ENCODE measurements at regions not wholly inside any gene's neighbourhood (a gene's known extent, or its start where the extent isn't known, plus 50 kb on each side); places are given as distances from the start of the nearest gene placed in this dataset.

GRCh38 chr10:113326160-113327111 is 226.4 kb upstream of the HABP2 start:
- peaks cover 3 to 24% (median 15%) of the 10 kb centered on the region in 4 experiments for H3K4me1 ChIP-seq (ENCODE audit: control extremely low read depth in 1 of 4, control insufficient read depth in 4 of 4, insufficient read depth in 4 of 4, low read length in 3 of 4)
- H3K27ac ChIP-seq (ENCODE audit: insufficient read depth in 1 of 2, low read depth in 1 of 2, low read length in 2 of 2, poor library complexity in 1 of 2, severe bottlenecking in 2 of 2), result no peak overlapping the region
- H3K4me3 ChIP-seq (ENCODE audit: control insufficient read depth in 1 of 7, extremely low read depth in 1 of 7, insufficient read depth in 4 of 7, low read depth in 2 of 7, low read length in 6 of 7), result no peak overlapping the region
- ChIA-PET CTCF (interaction anchor here (1.3 to 2.0 kb wide), 3 partner anchors 11 to 59 kb away, joined by 3 to 7 read pairs (median 3); no protein-coding TSS in a partner anchor), POLR2A (no interaction called here)
- no peaks in the 10 kb centered on the region for H3K36me3 ChIP-seq (ENCODE audit: control insufficient read depth in 4 of 4, insufficient read depth in 4 of 4, low read length in 3 of 4)
- H3K9me3 ChIP-seq (ENCODE audit: control extremely low read depth in 1 of 5, control insufficient read depth in 4 of 5, insufficient read depth in 2 of 5, low read depth in 1 of 5, low read length in 4 of 5), result peaks cover 0 to 2% (median 0%) of the 10 kb centered on the region in 5 experiments
- peak; percentile 65 to 93 (median 93) for DNase-seq
- no peaks in the 10 kb centered on the region for H3K27me3 ChIP-seq (replicated peaks in 2 of 5; ENCODE audit: control insufficient read depth in 4 of 5, insufficient read depth in 5 of 5, low read length in 4 of 5)
- 75% methylated on average over 4 of the region's 5 CpGs for WGBS (ENCODE audit: insufficient coverage)

GRCh38 chr10:113329121-113329596 is 223.7 kb upstream of the HABP2 start:
- peaks cover 0 to 11% (median 0%) of the 10 kb centered on the region in 4 experiments for H3K4me1 ChIP-seq (ENCODE audit: control extremely low read depth in 1 of 4, control insufficient read depth in 4 of 4, insufficient read depth in 4 of 4, low read length in 3 of 4)
- peaks cover 0 to 2% (median 0%) of the 10 kb centered on the region in 5 experiments for H3K9me3 ChIP-seq (ENCODE audit: control extremely low read depth in 1 of 5, control insufficient read depth in 4 of 5, insufficient read depth in 2 of 5, low read depth in 1 of 5, low read length in 4 of 5)
- ChIA-PET CTCF (interaction anchor here (1.1 kb wide), 1 partner anchor 10 kb away, joined by 3 read pairs; no protein-coding TSS in a partner anchor), POLR2A (no interaction called here)
- no peaks in the 10 kb centered on the region for H3K36me3 ChIP-seq (ENCODE audit: control insufficient read depth in 4 of 4, insufficient read depth in 4 of 4, low read length in 3 of 4)
- DNase-seq, result no peak
- 100% methylated on average over 1 of the region's 2 CpGs for WGBS (ENCODE audit: insufficient coverage)
- no peak overlapping the region for H3K4me3 ChIP-seq (ENCODE audit: control insufficient read depth in 1 of 7, extremely low read depth in 1 of 7, insufficient read depth in 4 of 7, low read depth in 2 of 7, low read length in 6 of 7)
- no peaks in the 10 kb centered on the region for H3K27me3 ChIP-seq (replicated peaks in 2 of 5; ENCODE audit: control insufficient read depth in 4 of 5, insufficient read depth in 5 of 5, low read length in 4 of 5)
- no peak overlapping the region for H3K27ac ChIP-seq (ENCODE audit: insufficient read depth in 1 of 2, low read depth in 1 of 2, low read length in 2 of 2, poor library complexity in 1 of 2, severe bottlenecking in 2 of 2)

- 95% methylated on average over 3 of the region's 3 CpGs for WGBS (ENCODE audit: insufficient coverage)
- DNase-seq, result no peak
- Histone ChIP-seq H3K27me3 (replicated peaks in 2 of 5; ENCODE audit: control insufficient read depth in 4 of 5, insufficient read depth in 5 of 5, low read length in 4 of 5) (no peaks in the 10 kb centered on the region), H3K27ac (ENCODE audit: insufficient read depth in 1 of 2, low read depth in 1 of 2, low read length in 2 of 2, poor library complexity in 1 of 2, severe bottlenecking in 2 of 2) (no peak overlapping the region), H3K36me3 (ENCODE audit: control insufficient read depth in 4 of 4, insufficient read depth in 4 of 4, low read length in 3 of 4) (no peaks in the 10 kb centered on the region), H3K4me1 (ENCODE audit: control extremely low read depth in 1 of 4, control insufficient read depth in 4 of 4, insufficient read depth in 4 of 4, low read length in 3 of 4) (no peaks in the 10 kb centered on the region), H3K9me3 (ENCODE audit: control extremely low read depth in 1 of 5, control insufficient read depth in 4 of 5, insufficient read depth in 2 of 5, low read depth in 1 of 5, low read length in 4 of 5) (peaks cover 0 to 3% (median 0%) of the 10 kb centered on the region in 5 experiments), H3K4me3 (ENCODE audit: control insufficient read depth in 1 of 7, extremely low read depth in 1 of 7, insufficient read depth in 4 of 7, low read depth in 2 of 7, low read length in 6 of 7) (no peak overlapping the region)
- CTCF ChIA-PET, result no interaction called here
- POLR2A ChIA-PET, result no interaction called here
Observed at GRCh38 chr10:113331961-113332360, 220.9 kb upstream of the HABP2 start.

- no peak overlapping the region for H3K27ac ChIP-seq (ENCODE audit: insufficient read depth in 1 of 2, low read depth in 1 of 2, low read length in 2 of 2, poor library complexity in 1 of 2, severe bottlenecking in 2 of 2)
- CTCF ChIA-PET, result interaction anchor here (1.5 kb wide), 1 partner anchor 12 kb away, joined by 3 read pairs; no protein-coding TSS in a partner anchor
- POLR2A ChIA-PET, result no interaction called here
- H3K27me3 ChIP-seq (replicated peaks in 2 of 5; ENCODE audit: control insufficient read depth in 4 of 5, insufficient read depth in 5 of 5, low read length in 4 of 5), result no peaks in the 10 kb centered on the region
- no CpG with 5 or more reads among the region's 2 CpGs for whole genome bisulfite sequencing (ENCODE audit: insufficient coverage)
- no peak for DNase-seq
- H3K36me3 ChIP-seq (ENCODE audit: control insufficient read depth in 4 of 4, insufficient read depth in 4 of 4, low read length in 3 of 4), result no peaks in the 10 kb centered on the region
- H3K9me3 ChIP-seq (ENCODE audit: control extremely low read depth in 1 of 5, control insufficient read depth in 4 of 5, insufficient read depth in 2 of 5, low read depth in 1 of 5, low read length in 4 of 5), result peaks cover 0 to 3% (median 0%) of the 10 kb centered on the region in 5 experiments
- H3K4me1 ChIP-seq (ENCODE audit: control extremely low read depth in 1 of 4, control insufficient read depth in 4 of 4, insufficient read depth in 4 of 4, low read length in 3 of 4), result no peaks in the 10 kb centered on the region
- no peak overlapping the region for H3K4me3 ChIP-seq (ENCODE audit: control insufficient read depth in 1 of 7, extremely low read depth in 1 of 7, insufficient read depth in 4 of 7, low read depth in 2 of 7, low read length in 6 of 7)
Observed at GRCh38 chr10:113333313-113333712, 219.5 kb upstream of the HABP2 start.

GRCh38 chr10:113335592-113335991 is 217.3 kb upstream of the HABP2 start:
- ChIA-PET CTCF (no interaction called here), POLR2A (no interaction called here)
- no peak for DNase-seq
- no peaks in the 10 kb centered on the region for H3K36me3 ChIP-seq (ENCODE audit: control insufficient read depth in 4 of 4, insufficient read depth in 4 of 4, low read length in 3 of 4)
- no peak overlapping the region for H3K27ac ChIP-seq (ENCODE audit: insufficient read depth in 1 of 2, low read depth in 1 of 2, low read length in 2 of 2, poor library complexity in 1 of 2, severe bottlenecking in 2 of 2)
- 81% methylated on average over 2 of the region's 2 CpGs for WGBS (ENCODE audit: insufficient coverage)
- no peak overlapping the region for H3K4me3 ChIP-seq (ENCODE audit: control insufficient read depth in 1 of 7, extremely low read depth in 1 of 7, insufficient read depth in 4 of 7, low read depth in 2 of 7, low read length in 6 of 7)
- no peaks in the 10 kb centered on the region for H3K4me1 ChIP-seq (ENCODE audit: control extremely low read depth in 1 of 4, control insufficient read depth in 4 of 4, insufficient read depth in 4 of 4, low read length in 3 of 4)
- H3K9me3 ChIP-seq (ENCODE audit: control extremely low read depth in 1 of 5, control insufficient read depth in 4 of 5, insufficient read depth in 2 of 5, low read depth in 1 of 5, low read length in 4 of 5), result peaks cover 0 to 3% (median 0%) of the 10 kb centered on the region in 5 experiments
- no peaks in the 10 kb centered on the region for H3K27me3 ChIP-seq (replicated peaks in 2 of 5; ENCODE audit: control insufficient read depth in 4 of 5, insufficient read depth in 5 of 5, low read length in 4 of 5)

- ChIA-PET POLR2A (no interaction called here), CTCF (no interaction called here)
- Histone ChIP-seq H3K4me3 (ENCODE audit: control insufficient read depth in 1 of 7, extremely low read depth in 1 of 7, insufficient read depth in 4 of 7, low read depth in 2 of 7, low read length in 6 of 7) (no peak overlapping the region), H3K27ac (ENCODE audit: insufficient read depth in 1 of 2, low read depth in 1 of 2, low read length in 2 of 2, poor library complexity in 1 of 2, severe bottlenecking in 2 of 2) (no peak overlapping the region), H3K4me1 (ENCODE audit: control extremely low read depth in 1 of 4, control insufficient read depth in 4 of 4, insufficient read depth in 4 of 4, low read length in 3 of 4) (no peaks in the 10 kb centered on the region), H3K27me3 (replicated peaks in 2 of 5; ENCODE audit: control insufficient read depth in 4 of 5, insufficient read depth in 5 of 5, low read length in 4 of 5) (no peaks in the 10 kb centered on the region), H3K9me3 (ENCODE audit: control extremely low read depth in 1 of 5, control insufficient read depth in 4 of 5, insufficient read depth in 2 of 5, low read depth in 1 of 5, low read length in 4 of 5) (peaks cover 0 to 3% (median 0%) of the 10 kb centered on the region in 5 experiments), H3K36me3 (ENCODE audit: control insufficient read depth in 4 of 4, insufficient read depth in 4 of 4, low read length in 3 of 4) (no peaks in the 10 kb centered on the region)
- WGBS (ENCODE audit: insufficient coverage), result 94% methylated on average over 2 of the region's 6 CpGs
- DNase-seq, result no peak
Observed at GRCh38 chr10:113336549-113337130, 216.2 kb upstream of the HABP2 start.

- H3K27ac ChIP-seq (ENCODE audit: insufficient read depth in 1 of 2, low read depth in 1 of 2, low read length in 2 of 2, poor library complexity in 1 of 2, severe bottlenecking in 2 of 2), result no peak overlapping the region
- ChIA-PET CTCF (interaction anchor here (1.6 kb wide), 1 partner anchor 10 kb away, joined by 7 read pairs; no protein-coding TSS in a partner anchor), POLR2A (no interaction called here)
- peaks cover 0 to 3% (median 0%) of the 10 kb centered on the region in 5 experiments for H3K9me3 ChIP-seq (ENCODE audit: control extremely low read depth in 1 of 5, control insufficient read depth in 4 of 5, insufficient read depth in 2 of 5, low read depth in 1 of 5, low read length in 4 of 5)
- H3K4me1 ChIP-seq (ENCODE audit: control extremely low read depth in 1 of 4, control insufficient read depth in 4 of 4, insufficient read depth in 4 of 4, low read length in 3 of 4), result no peaks in the 10 kb centered on the region
- H3K4me3 ChIP-seq (ENCODE audit: control insufficient read depth in 1 of 7, extremely low read depth in 1 of 7, insufficient read depth in 4 of 7, low read depth in 2 of 7, low read length in 6 of 7), result no peak overlapping the region
- no peak for DNase-seq
- no peaks in the 10 kb centered on the region for H3K27me3 ChIP-seq (replicated peaks in 2 of 5; ENCODE audit: control insufficient read depth in 4 of 5, insufficient read depth in 5 of 5, low read length in 4 of 5)
- 83% methylated on average over 1 of the region's 1 CpG for WGBS (ENCODE audit: insufficient coverage)
- H3K36me3 ChIP-seq (ENCODE audit: control insufficient read depth in 4 of 4, insufficient read depth in 4 of 4, low read length in 3 of 4), result no peaks in the 10 kb centered on the region
Observed at GRCh38 chr10:113337142-113337541, 215.7 kb upstream of the HABP2 start.
